GM12878 (cell line): ENCODE measurements at regions not wholly inside any gene's neighbourhood (a gene's known extent, or its start where the extent isn't known, plus 50 kb on each side); places are given as distances from the start of the nearest gene placed in this dataset.

Experiments used
- ATAC-seq: fragments of 200-7000 bp; cut with Tn5 transposase; 3 replicates; pipeline ENCODE4 v1.9.1; 2020; ENCODE audit warnings: mild to moderate bottlenecking, moderate library complexity
- BruUV-seq: library from RNA; stranded (reverse); fragments of 400-500 nt; replicated peaks from 2 replicates; lab custom pipeline; 2021; lab: Mats Ljungman, UMichigan
- CTCF ChIA-PET: fragments of 300-600 bp; sonication (Branson Sonifier 250); formaldehyde crosslinking; extraction: SDS; loops from one replicate; lab custom pipeline; 2021; ENCODE audit warnings: inconsistent platforms; lab: Yijun Ruan, JAX
- POLR2A ChIA-PET: fragments of 350-600 bp; formaldehyde crosslinking; extraction: SDS; loops from one replicate; lab custom pipeline; 2021; ENCODE audit warnings: inconsistent platforms; lab: Charles Lee
- RAD21 ChIA-PET: fragments of 300-600 bp; sonication (Branson Sonifier 250); formaldehyde crosslinking; loops from one replicate; lab custom pipeline; 2023; ENCODE audit warnings: antibody characterized with exemption; ENCODE audit not compliant: unreplicated experiment; lab: Charles Lee
- SMC1A ChIA-PET: fragments of 300-600 bp; sonication (Branson Sonifier 250); formaldehyde crosslinking; loops from one replicate; lab custom pipeline; 2023; ENCODE audit not compliant: unreplicated experiment, uncharacterized antibody; lab: Charles Lee
- DNase-seq: peaks from one replicate; pipeline ENCODE4 v3.0.0-alpha.2; 2011; ENCODE audit warnings: low read depth, low spot score
- FAIRE-seq: peaks from 3 replicates; lab custom pipeline; 2011; peaks lifted over from hg19 to GRCh38; lab: Jason Lieb, UNC
- H2AFZ ChIP-seq: 2 replicates; pipeline ENCODE4 v1.6.0; 2011; ENCODE audit warnings: low read depth, low read length, control low read depth; ENCODE audit not compliant: control insufficient read depth
- H3K27ac ChIP-seq: 2 replicates; pipeline ENCODE4 v1.5.1; 2011; ENCODE audit warnings: control low read depth; ENCODE audit not compliant: control insufficient read depth, insufficient read depth
- H3K27me3 ChIP-seq, 2 experiments: replicated peaks in 1 of 2; 2 replicates each; pipeline versions ENCODE4 v1.6.0 to v1.6.1; 2011; ENCODE audit warnings: low read length in 1 of 2; ENCODE audit not compliant: control insufficient read depth in 2 of 2, insufficient read depth in 2 of 2
- H3K36me3 ChIP-seq, 2 experiments: 2 replicates each; pipeline ENCODE4 v1.5.1; 2011; ENCODE audit warnings: low read length in 1 of 2; ENCODE audit not compliant: control insufficient read depth in 2 of 2, insufficient read depth in 2 of 2
- H3K4me1 ChIP-seq: 2 replicates; pipeline ENCODE4 v1.6.1; 2011; ENCODE audit warnings: mild to moderate bottlenecking, low read length, moderate library complexity, mixed read lengths; ENCODE audit not compliant: control insufficient read depth, insufficient read depth
- H3K4me2 ChIP-seq: 2 replicates; pipeline ENCODE4 v1.6.0; 2011; ENCODE audit warnings: control low read depth; ENCODE audit not compliant: control insufficient read depth, insufficient read depth
- H3K4me3 ChIP-seq: fragments of 200-600 bp; sonication (generic); 2 replicates; pipeline ENCODE4 v1.5.1; 2016
- H3K79me2 ChIP-seq: 2 replicates; pipeline ENCODE4 v1.6.0; 2011; ENCODE audit warnings: low read length; ENCODE audit not compliant: control insufficient read depth, insufficient read depth
- H3K9ac ChIP-seq: 2 replicates; pipeline ENCODE4 v1.8.0; 2011; ENCODE audit warnings: low read length, control low read depth, mixed read lengths; ENCODE audit not compliant: control insufficient read depth, insufficient read depth
- H3K9me3 ChIP-seq: replicated peaks from 3 replicates; pipeline ENCODE4 v1.5.1; 2011; ENCODE audit warnings: mild to moderate bottlenecking, low read length; ENCODE audit not compliant: control insufficient read depth, insufficient read depth
- H4K20me1 ChIP-seq: 2 replicates; pipeline ENCODE4 v1.6.0; 2011; ENCODE audit not compliant: control insufficient read depth, insufficient read depth
- CBX3 ChIP-seq: fragments of 200-600 bp; sonication (generic); IDR thresholded peaks from 2 replicates; pipeline ENCODE4 v1.6.1; 2016; ENCODE audit warnings: low read depth, borderline replicate concordance
- CHD4 ChIP-seq: fragments of 200-600 bp; sonication (generic); IDR thresholded peaks from 2 replicates; pipeline ENCODE4 v1.6.1; 2016; ENCODE audit warnings: mild to moderate bottlenecking
- IKZF2 ChIP-seq, 2 experiments: fragments of 450-650 bp; IDR thresholded peaks; 2 replicates each; pipeline ENCODE4 v1.6.1; 2017; ENCODE audit warnings: mild to moderate bottlenecking in 2 of 2, moderate library complexity in 2 of 2
- IRF3 ChIP-seq: fragments of 450-650 bp; IDR thresholded peaks from 2 replicates; pipeline ENCODE4 v1.6.1; 2014; ENCODE audit warnings: mild to moderate bottlenecking
- MAX ChIP-seq: IDR thresholded peaks from 2 replicates; pipeline ENCODE4 v1.6.1; 2012; ENCODE audit warnings: low read depth, low read length, improper control_type of control experiment
- MEF2B ChIP-seq: fragments of 450-650 bp; IDR thresholded peaks from 2 replicates; pipeline ENCODE4 v1.6.1; 2018; ENCODE audit warnings: mild to moderate bottlenecking, moderate library complexity; ENCODE audit not compliant: partially characterized antibody, poor library complexity, severe bottlenecking
- MTA2 ChIP-seq: fragments of 450-650 bp; IDR thresholded peaks from 2 replicates; pipeline ENCODE4 v1.6.1; 2016; ENCODE audit warnings: low read depth, mild to moderate bottlenecking, moderate library complexity
- MXI1 ChIP-seq: fragments of 150-350 bp; IDR thresholded peaks from 2 replicates; pipeline ENCODE4 v1.6.1; 2011; ENCODE audit warnings: low read depth, mild to moderate bottlenecking, inconsistent platforms, low read length, improper control_type of control experiment
- NFIC ChIP-seq: IDR thresholded peaks from 2 replicates; pipeline ENCODE4 v1.6.1; 2012; ENCODE audit warnings: low read depth, mild to moderate bottlenecking, inconsistent platforms, low read length, moderate library complexity
- YBX1 ChIP-seq: fragments of 450-650 bp; IDR thresholded peaks from 2 replicates; pipeline ENCODE4 v1.6.1; 2016; ENCODE audit warnings: antibody characterized with exemption
- ZNF24 ChIP-seq: fragments of 450-650 bp; IDR thresholded peaks from 2 replicates; pipeline ENCODE4 v1.6.1; 2017; ENCODE audit warnings: antibody characterized with exemption, mild to moderate bottlenecking
- ZNF384 ChIP-seq: IDR thresholded peaks from 2 replicates; pipeline ENCODE4 v1.6.1; 2012; ENCODE audit warnings: low read depth, mild to moderate bottlenecking, low read length, improper control_type of control experiment, borderline replicate concordance
- ZNF592 ChIP-seq: fragments of 450-650 bp; IDR thresholded peaks from 2 replicates; pipeline ENCODE4 v1.6.1; 2017; ENCODE audit warnings: mild to moderate bottlenecking, moderate library complexity
- ZSCAN29 ChIP-seq: fragments of 450-650 bp; IDR thresholded peaks from 2 replicates; pipeline ENCODE4 v1.6.1; 2017; ENCODE audit warnings: mild to moderate bottlenecking, moderate library complexity
- WGBS: methylation state at CpG from one replicate; pipeline ENCODE4 v1.1.6; 2016; ENCODE audit warnings: low lambda C conversion rate; ENCODE audit not compliant: insufficient replicate concordance, insufficient coverage; ENCODE audit errors: missing lambda C conversion rate; 5-methylcytosine and 5-hydroxymethylcytosine counted together
- in situ Hi-C: fragments of 300-500 bp; cut with MboI; formaldehyde crosslinking; loops from 9 replicates; pipeline ENCODE4 v1.14.3; 2018; ENCODE audit warnings: mixed read lengths
- intact Hi-C: fragments of 100-400 bp; cut with micrococcal nuclease; formaldehyde crosslinking; loops from one replicate; pipeline ENCODE4 v1.14.2; 2022; ENCODE audit not compliant: unreplicated experiment

- FAIRE-seq (no peak), ATAC-seq (no peak), DNase-seq (no peak)
- Histone ChIP-seq H3K4me3 (no peak overlapping the region), H3K36me3 (no peaks in the 10 kb centered on the region), H3K27me3 (no peaks in the 10 kb centered on the region), H3K27ac (no peak overlapping the region), H4K20me1 (no peaks in the 10 kb centered on the region), H3K4me1 (no peaks in the 10 kb centered on the region), H3K9me3 (no peaks in the 10 kb centered on the region; the same call in 2 of the 3 replicates), H3K9ac (no peak overlapping the region), H2AFZ (no peak overlapping the region), H3K79me2 (no peaks in the 10 kb centered on the region), H3K4me2 (no peak overlapping the region)
- WGBS: 36% methylated on average over 11 of the region's 11 CpGs
- POLR2A ChIA-PET: no interaction called here
- BruUV-seq: no TSS peak
- TF ChIP-seq ZNF24 (no peak), ZSCAN29 (no peak), CBX3 (no peak), MAX (no peak), MTA2 (no peak), ZNF592 (no peak), MEF2B (no peak), MXI1 (no peak), IRF3 (no peak), CHD4 (no peak), NFIC (no peak), YBX1 (no peak), ZNF384 (no peak), IKZF2 (IDR thresholded peaks at IDR 0.05) (no peak)
- SMC1A ChIA-PET: no interaction called here
- in situ Hi-C loops (no loop called here), intact Hi-C loops (no loop called here)
- CTCF ChIA-PET: no interaction called here
- RAD21 ChIA-PET: no interaction called here
These were observed 655.0 kb downstream of the QKI start for GRCh38 chr6:164069350-164069990.
